ENCODE measurements at regions not wholly inside any gene's neighbourhood (a gene's known extent, or its start where the extent isn't known, plus 50 kb on each side); places are given as distances from the start of the nearest gene placed in this dataset.
"Not testable (repeated sequence)": the region's sequence is repeated elsewhere in the genome, so short reads cannot be mapped to it uniquely, and the experiment has no call there.

DNA sequence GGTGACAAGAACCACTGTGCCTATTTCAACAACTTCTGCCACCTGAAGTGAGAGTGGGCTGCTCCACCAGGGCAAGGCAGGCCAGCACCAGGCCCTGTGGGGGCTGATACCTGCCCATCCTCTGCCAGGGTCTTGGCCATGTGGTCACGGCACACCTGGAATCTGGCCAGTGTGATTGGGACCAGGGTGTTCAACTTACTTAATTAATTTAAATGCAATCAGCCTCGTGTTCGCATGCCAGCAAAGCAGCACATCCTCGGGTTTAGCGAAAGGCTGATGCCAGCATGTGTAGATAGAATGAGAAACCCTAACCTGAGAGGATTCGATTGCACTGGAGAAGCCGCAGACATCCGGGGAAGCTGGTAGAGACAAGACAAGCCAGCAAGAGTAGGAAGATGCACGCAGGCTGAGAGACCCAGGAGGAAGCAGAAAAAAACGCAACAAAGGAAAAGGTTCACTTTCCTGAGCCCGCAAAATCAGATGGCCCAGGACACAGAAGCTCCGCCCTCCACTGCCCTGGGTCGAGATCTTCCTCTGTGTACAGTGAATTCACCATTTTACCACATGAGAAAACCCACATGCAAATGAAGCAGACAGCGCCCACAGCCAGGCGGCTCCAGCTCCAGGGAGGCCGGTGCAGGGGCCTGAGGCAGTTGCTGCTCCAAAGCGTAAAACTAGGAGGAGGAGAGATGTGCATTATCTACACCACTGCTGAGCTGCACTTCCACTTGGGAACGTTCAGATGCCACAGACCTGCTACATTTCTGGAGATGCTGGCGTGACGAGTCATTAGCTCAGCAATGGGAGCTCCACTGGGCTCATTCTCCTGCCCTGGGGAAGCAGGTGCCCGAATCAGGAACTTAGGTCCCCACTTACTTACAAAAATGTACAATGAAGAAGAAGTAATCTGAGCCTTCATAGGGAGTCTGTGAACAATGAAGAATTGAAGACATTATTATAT is 92.1 kb downstream of the TMEM18 start:
- no peak overlapping the region for H3K4me3 ChIP-seq (ENCODE audit: insufficient read depth, low read depth, low read length)
- Mint-ChIP-seq H3K36me3 (ENCODE audit: low read depth, unreplicated experiment) (no peaks in the 10 kb centered on the region), H3K27me3 (ENCODE audit: low read depth, unreplicated experiment) (peaks cover 10% of the 10 kb centered on the region), H3K9me3 (ENCODE audit: unreplicated experiment) (no peaks in the 10 kb centered on the region), H3K27ac (ENCODE audit: unreplicated experiment) (peak overlapping the region; percentile 14), H3K4me3 (ENCODE audit: unreplicated experiment) (no peak overlapping the region), H3K4me1 (ENCODE audit: low read depth, unreplicated experiment) (no peaks in the 10 kb centered on the region)
- H3K4me2 ChIP-seq (ENCODE audit: low read length), result no peak overlapping the region
- H3K27me3 ChIP-seq (ENCODE audit: insufficient read depth, low read length), result no peaks in the 10 kb centered on the region
- H3K27ac ChIP-seq (ENCODE audit: low read depth, low read length), result no peak overlapping the region
- no peaks in the 10 kb centered on the region for H4K20me1 ChIP-seq (ENCODE audit: insufficient read depth, low read length)
- H3K9me3 ChIP-seq (ENCODE audit: insufficient read depth, low read depth, low read length), result no peaks in the 10 kb centered on the region
- H3K4me1 ChIP-seq (ENCODE audit: insufficient read depth, low read length), result no peaks in the 10 kb centered on the region
- DNase-seq (ENCODE audit: low read depth) (no peak), FAIRE-seq (no peak)
- TF ChIP-seq EZH2 (IDR thresholded peaks at IDR 0.05; ENCODE audit: insufficient read depth, low read length), result no peak
- no peaks in the 10 kb centered on the region for H3K36me3 ChIP-seq (ENCODE audit: insufficient read depth, low read length)
- H2AFZ ChIP-seq (ENCODE audit: low read depth, low read length), result no peak overlapping the region
- no peak overlapping the region for H3K9ac ChIP-seq (ENCODE audit: low read length)
- H3K79me2 ChIP-seq (ENCODE audit: insufficient read depth, low read length), result no peaks in the 10 kb centered on the region

GRCh38 chr2:583666-584065 is 93.5 kb downstream of the TMEM18 start:
- Histone ChIP-seq H2AFZ (ENCODE audit: low read depth, low read length) (no peak overlapping the region), H3K79me2 (ENCODE audit: insufficient read depth, low read length) (no peaks in the 10 kb centered on the region), H3K9ac (ENCODE audit: low read length) (no peak overlapping the region), H3K9me3 (ENCODE audit: insufficient read depth, low read depth, low read length) (no peaks in the 10 kb centered on the region), H3K4me3 (ENCODE audit: insufficient read depth, low read depth, low read length) (no peak overlapping the region), H3K4me1 (ENCODE audit: insufficient read depth, low read length) (no peaks in the 10 kb centered on the region), H3K36me3 (ENCODE audit: insufficient read depth, low read length) (no peaks in the 10 kb centered on the region), H3K27ac (ENCODE audit: low read depth, low read length) (no peak overlapping the region), H3K27me3 (ENCODE audit: insufficient read depth, low read length) (no peaks in the 10 kb centered on the region), H4K20me1 (ENCODE audit: insufficient read depth, low read length) (no peaks in the 10 kb centered on the region), H3K4me2 (ENCODE audit: low read length) (no peak overlapping the region)
- no peaks in the 10 kb centered on the region for H3K4me1 Mint-ChIP-seq (ENCODE audit: low read depth, unreplicated experiment)
- DNase-seq (ENCODE audit: low read depth) (no peak), FAIRE-seq (no peak)
- peaks cover 8% of the 10 kb centered on the region for H3K27me3 Mint-ChIP-seq (ENCODE audit: low read depth, unreplicated experiment)
- TF ChIP-seq, protein P1, sequence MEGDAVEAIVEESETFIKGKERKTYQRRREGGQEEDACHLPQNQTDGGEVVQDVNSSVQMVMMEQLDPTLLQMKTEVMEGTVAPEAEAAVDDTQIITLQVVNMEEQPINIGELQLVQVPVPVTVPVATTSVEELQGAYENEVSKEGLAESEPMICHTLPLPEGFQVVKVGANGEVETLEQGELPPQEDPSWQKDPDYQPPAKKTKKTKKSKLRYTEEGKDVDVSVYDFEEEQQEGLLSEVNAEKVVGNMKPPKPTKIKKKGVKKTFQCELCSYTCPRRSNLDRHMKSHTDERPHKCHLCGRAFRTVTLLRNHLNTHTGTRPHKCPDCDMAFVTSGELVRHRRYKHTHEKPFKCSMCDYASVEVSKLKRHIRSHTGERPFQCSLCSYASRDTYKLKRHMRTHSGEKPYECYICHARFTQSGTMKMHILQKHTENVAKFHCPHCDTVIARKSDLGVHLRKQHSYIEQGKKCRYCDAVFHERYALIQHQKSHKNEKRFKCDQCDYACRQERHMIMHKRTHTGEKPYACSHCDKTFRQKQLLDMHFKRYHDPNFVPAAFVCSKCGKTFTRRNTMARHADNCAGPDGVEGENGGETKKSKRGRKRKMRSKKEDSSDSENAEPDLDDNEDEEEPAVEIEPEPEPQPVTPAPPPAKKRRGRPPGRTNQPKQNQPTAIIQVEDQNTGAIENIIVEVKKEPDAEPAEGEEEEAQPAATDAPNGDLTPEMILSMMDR (IDR thresholded peaks at IDR 0.05; ENCODE audit: insufficient read depth, low read depth, low read length), result no peak
- no peak for TF ChIP-seq EZH2 (IDR thresholded peaks at IDR 0.05; ENCODE audit: insufficient read depth, low read length)
- H3K27ac Mint-ChIP-seq (ENCODE audit: unreplicated experiment), result no peak overlapping the region
- no peak overlapping the region for H3K4me3 Mint-ChIP-seq (ENCODE audit: unreplicated experiment)
- no peaks in the 10 kb centered on the region for H3K9me3 Mint-ChIP-seq (ENCODE audit: unreplicated experiment)
- H3K36me3 Mint-ChIP-seq (ENCODE audit: low read depth, unreplicated experiment), result no peaks in the 10 kb centered on the region

DNA sequence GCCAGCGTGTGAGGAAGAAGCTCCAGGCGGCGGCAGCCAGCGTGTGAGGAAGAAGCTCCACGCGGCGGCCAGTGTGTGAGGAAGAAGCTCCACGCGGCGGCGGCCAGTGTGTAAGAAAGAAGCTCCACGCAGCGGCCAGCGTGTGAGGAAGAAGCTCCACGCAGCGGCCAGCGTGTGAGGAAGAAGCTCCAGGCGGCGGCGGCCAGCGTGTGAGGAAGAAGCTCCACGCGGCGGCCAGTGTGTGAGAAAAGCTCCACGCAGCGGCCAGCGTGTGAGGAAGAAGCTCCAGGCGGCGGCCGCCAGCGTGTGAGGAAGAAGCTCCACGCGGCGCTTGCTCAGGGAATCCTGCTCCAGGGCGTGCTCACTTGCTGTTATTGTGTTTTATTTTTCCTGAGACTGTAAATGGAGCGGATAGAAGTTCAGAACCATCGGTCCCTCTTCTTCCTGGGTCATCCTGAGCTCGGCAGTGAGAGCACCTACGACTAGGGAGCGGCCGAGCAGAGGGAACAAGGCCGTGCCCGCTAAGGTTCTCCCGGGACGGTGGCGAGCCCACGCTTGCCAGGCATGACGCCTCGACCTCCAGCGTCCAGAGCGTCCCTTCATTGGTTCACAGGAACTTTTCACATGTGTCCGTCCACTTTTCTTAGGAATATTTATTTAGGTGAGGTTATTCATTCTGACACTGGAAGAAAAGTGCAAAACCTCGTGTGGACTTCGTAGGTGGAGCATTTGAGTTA is 94.2 kb downstream of the TMEM18 start:
- H3K9me3 ChIP-seq (ENCODE audit: insufficient read depth, low read depth, low read length), result no peaks in the 10 kb centered on the region
- DNase-seq (ENCODE audit: low read depth) (no peak), FAIRE-seq (no peak)
- no peaks in the 10 kb centered on the region for H3K79me2 ChIP-seq (ENCODE audit: insufficient read depth, low read length)
- TF ChIP-seq EZH2 (IDR thresholded peaks at IDR 0.05; ENCODE audit: insufficient read depth, low read length), result no peak
- TF ChIP-seq, protein P1 (IDR thresholded peaks at IDR 0.05; ENCODE audit: insufficient read depth, low read depth, low read length), result no peak
- no peaks in the 10 kb centered on the region for H3K36me3 Mint-ChIP-seq (ENCODE audit: low read depth, unreplicated experiment)
- H4K20me1 ChIP-seq (ENCODE audit: insufficient read depth, low read length), result no peaks in the 10 kb centered on the region
- H3K27ac Mint-ChIP-seq (ENCODE audit: unreplicated experiment), result no peak overlapping the region
- no peaks in the 10 kb centered on the region for H3K27me3 ChIP-seq (ENCODE audit: insufficient read depth, low read length)
- no peaks in the 10 kb centered on the region for H3K4me1 ChIP-seq (ENCODE audit: insufficient read depth, low read length)
- H3K4me3 ChIP-seq (ENCODE audit: insufficient read depth, low read depth, low read length), result no peak overlapping the region
- no peaks in the 10 kb centered on the region for H3K36me3 ChIP-seq (ENCODE audit: insufficient read depth, low read length)
- H3K4me3 Mint-ChIP-seq (ENCODE audit: unreplicated experiment), result no peak overlapping the region
- no peak overlapping the region for H3K4me2 ChIP-seq (ENCODE audit: low read length)
- H3K27me3 Mint-ChIP-seq (ENCODE audit: low read depth, unreplicated experiment), result peaks cover 8% of the 10 kb centered on the region
- no peak overlapping the region for H2AFZ ChIP-seq (ENCODE audit: low read depth, low read length)
- H3K27ac ChIP-seq (ENCODE audit: low read depth, low read length), result no peak overlapping the region
- no peaks in the 10 kb centered on the region for H3K4me1 Mint-ChIP-seq (ENCODE audit: low read depth, unreplicated experiment)
- H3K9me3 Mint-ChIP-seq (ENCODE audit: unreplicated experiment), result no peaks in the 10 kb centered on the region
- H3K9ac ChIP-seq (ENCODE audit: low read length), result no peak overlapping the region

GRCh38 chr2:582289-582688 is 94.9 kb downstream of the TMEM18 start:
- not testable (repeated sequence) for H3K79me2 ChIP-seq (ENCODE audit: insufficient read depth, low read length); H3K4me2 ChIP-seq (ENCODE audit: low read length); H3K27ac ChIP-seq (ENCODE audit: low read depth, low read length); H3K4me3 ChIP-seq (ENCODE audit: insufficient read depth, low read depth, low read length); H3K4me1 ChIP-seq (ENCODE audit: insufficient read depth, low read length); H4K20me1 ChIP-seq (ENCODE audit: insufficient read depth, low read length); H3K9ac ChIP-seq (ENCODE audit: low read length); H2AFZ ChIP-seq (ENCODE audit: low read depth, low read length); H3K9me3 Mint-ChIP-seq (ENCODE audit: unreplicated experiment); FAIRE-seq; H3K27ac Mint-ChIP-seq (ENCODE audit: unreplicated experiment); H3K4me1 Mint-ChIP-seq (ENCODE audit: low read depth, unreplicated experiment); H3K27me3 ChIP-seq (ENCODE audit: insufficient read depth, low read length); H3K36me3 Mint-ChIP-seq (ENCODE audit: low read depth, unreplicated experiment); H3K9me3 ChIP-seq (ENCODE audit: insufficient read depth, low read depth, low read length); H3K4me3 Mint-ChIP-seq (ENCODE audit: unreplicated experiment); H3K27me3 Mint-ChIP-seq (ENCODE audit: low read depth, unreplicated experiment); DNase-seq (ENCODE audit: low read depth); H3K36me3 ChIP-seq (ENCODE audit: insufficient read depth, low read length)

Measured in astrocyte (in vitro differentiated cells and primary cell).